ENCODE measurements at regions not wholly inside any gene's neighbourhood (a gene's known extent, or its start where the extent isn't known, plus 50 kb on each side); places are given as distances from the start of the nearest gene placed in this dataset.

- no peak overlapping the region for H3K4me3 ChIP-seq (ENCODE audit: low read depth, poor library complexity, severe bottlenecking)
- WGBS, 2 donors: 95 to 98% methylated on average over 3 of the region's 3 CpGs
- TF ChIP-seq POLR2A (IDR thresholded peaks at IDR 0.05): no peak
- TF ChIP-seq CTCF (IDR thresholded peaks at IDR 0.05): no peak
- intact Hi-C loops (cut with DNase I; ENCODE audit: low total_unique reads): loop anchor here (1.0 kb wide), 1 partner anchor 44 kb away; no protein-coding TSS in a partner anchor
- DNase-seq (ENCODE audit: low spot score in 2 of 2): no peak
Observed at GRCh38 chr6:40172272-40172671, 238.0 kb upstream of the MOCS1 start.

DNA sequence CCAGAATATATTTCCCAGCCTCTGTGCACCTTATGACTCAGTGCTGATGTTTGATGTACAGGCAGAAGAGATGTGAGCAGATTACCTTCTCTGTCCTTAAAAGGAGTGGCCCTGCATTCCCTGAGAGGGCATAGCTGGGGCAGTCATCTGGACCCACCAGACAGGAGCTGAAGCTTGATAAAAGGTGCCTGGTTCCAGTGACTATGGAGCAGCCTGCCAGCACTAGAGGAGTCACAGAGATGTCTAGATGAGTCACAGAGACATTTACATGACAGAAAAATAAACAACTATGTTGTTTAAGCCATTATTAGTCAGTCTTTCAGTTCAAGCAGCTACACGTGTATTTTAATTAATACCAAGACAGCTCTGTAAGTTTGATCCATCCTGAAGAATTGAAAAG lies 237.1 kb upstream of the MOCS1 start:
- intact Hi-C loops (cut with DNase I; ENCODE audit: low total_unique reads): no loop called here

GRCh38 chr6:40170856-40171255 lies 236.6 kb upstream of the MOCS1 start:
- TF ChIP-seq POLR2A (IDR thresholded peaks at IDR 0.05) (no peak), CTCF (IDR thresholded peaks at IDR 0.05) (no peak)
- 42 to 44% methylated on average over 2 of the region's 2 CpGs for WGBS, 2 donors
- intact Hi-C loops (cut with DNase I; ENCODE audit: low total_unique reads): no loop called here
- H3K4me3 ChIP-seq (ENCODE audit: low read depth, poor library complexity, severe bottlenecking): no peak overlapping the region
- no peak for DNase-seq (ENCODE audit: low spot score in 2 of 2)

More for the DNA sequence above, 237.1 kb upstream of the MOCS1 start:
- no peak overlapping the region for H3K4me3 ChIP-seq (ENCODE audit: low read depth, poor library complexity, severe bottlenecking)
- DNase-seq (ENCODE audit: low spot score in 2 of 2): no peak
- TF ChIP-seq CTCF (IDR thresholded peaks at IDR 0.05): no peak
- TF ChIP-seq POLR2A (IDR thresholded peaks at IDR 0.05): no peak
- WGBS, 2 donors: 28 to 34% methylated on average over 1 of the region's 1 CpG

- intact Hi-C loops (cut with DNase I; ENCODE audit: low total_unique reads): no loop called here
- TF ChIP-seq CTCF (IDR thresholded peaks at IDR 0.05): no peak
- TF ChIP-seq POLR2A (IDR thresholded peaks at IDR 0.05): no peak
- 82 to 88% methylated on average over 7 of the region's 7 CpGs for WGBS, 2 donors
- no peak overlapping the region for H3K4me3 ChIP-seq (ENCODE audit: low read depth, poor library complexity, severe bottlenecking)
- no peak for DNase-seq (ENCODE audit: low spot score in 2 of 2)
Observed at GRCh38 chr6:40169878-40170277, 235.6 kb upstream of the MOCS1 start.

- intact Hi-C loops (cut with DNase I; ENCODE audit: low total_unique reads): no loop called here
- no peak for DNase-seq (ENCODE audit: low spot score in 2 of 2)
- no peak overlapping the region for H3K4me3 ChIP-seq (ENCODE audit: low read depth, poor library complexity, severe bottlenecking)
- no peak for TF ChIP-seq CTCF (IDR thresholded peaks at IDR 0.05)
- TF ChIP-seq POLR2A (IDR thresholded peaks at IDR 0.05): no peak
Observed at GRCh38 chr6:40166963-40167362, 232.7 kb upstream of the MOCS1 start.

- TF ChIP-seq POLR2A (IDR thresholded peaks at IDR 0.05) (no peak), CTCF (IDR thresholded peaks at IDR 0.05) (no peak)
- WGBS, 2 donors: 61 to 65% methylated on average over 7 of the region's 7 CpGs
- no peak overlapping the region for H3K4me3 ChIP-seq (ENCODE audit: low read depth, poor library complexity, severe bottlenecking)
- intact Hi-C loops (cut with DNase I; ENCODE audit: low total_unique reads): no loop called here
- DNase-seq (ENCODE audit: low spot score in 2 of 2): no peak
Observed at GRCh38 chr6:40165036-40165709, 230.9 kb upstream of the MOCS1 start.

All from lower leg skin (tissue), 4 donors.